ENCODE measurements at regions not wholly inside any gene's neighbourhood (a gene's known extent, or its start where the extent isn't known, plus 50 kb on each side); places are given as distances from the start of the nearest gene placed in this dataset.
"Not testable (repeated sequence)": the region's sequence is repeated elsewhere in the genome, so short reads cannot be mapped to it uniquely, and the experiment has no call there.

DNA sequence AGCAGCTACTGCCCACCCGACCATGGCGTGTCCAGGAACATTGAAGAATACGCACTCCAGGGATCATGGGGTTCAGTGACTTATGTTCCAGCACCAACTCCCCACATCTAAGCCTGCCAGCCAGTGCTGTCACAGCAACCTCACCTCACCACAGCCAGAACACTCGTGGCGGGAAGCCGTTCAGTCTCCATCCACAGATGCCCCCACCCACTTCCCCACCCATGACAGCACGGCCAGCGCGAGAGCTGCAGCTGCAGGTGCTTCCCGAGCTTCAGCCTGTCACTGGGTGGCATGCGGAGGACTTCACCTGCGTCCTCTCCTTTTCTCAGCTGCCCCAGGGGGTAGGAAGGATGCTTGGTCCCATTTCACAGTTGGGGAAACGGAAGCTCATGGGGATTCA is 50.3 kb downstream of the RBFOX3 start:
- no peak for DNase-seq (ENCODE audit: low read depth in 2 of 2, low spot score in 1 of 2)

GRCh38 chr17:79559111-79559887 is 51.6 kb downstream of the RBFOX3 start:
- DNase-seq (ENCODE audit: low read depth in 2 of 2, low spot score in 1 of 2): no peak

- DNase-seq (ENCODE audit: low read depth in 2 of 2, low spot score in 1 of 2): no peak
These were observed 52.6 kb downstream of the RBFOX3 start for GRCh38 chr17:79558091-79558900.

DNA sequence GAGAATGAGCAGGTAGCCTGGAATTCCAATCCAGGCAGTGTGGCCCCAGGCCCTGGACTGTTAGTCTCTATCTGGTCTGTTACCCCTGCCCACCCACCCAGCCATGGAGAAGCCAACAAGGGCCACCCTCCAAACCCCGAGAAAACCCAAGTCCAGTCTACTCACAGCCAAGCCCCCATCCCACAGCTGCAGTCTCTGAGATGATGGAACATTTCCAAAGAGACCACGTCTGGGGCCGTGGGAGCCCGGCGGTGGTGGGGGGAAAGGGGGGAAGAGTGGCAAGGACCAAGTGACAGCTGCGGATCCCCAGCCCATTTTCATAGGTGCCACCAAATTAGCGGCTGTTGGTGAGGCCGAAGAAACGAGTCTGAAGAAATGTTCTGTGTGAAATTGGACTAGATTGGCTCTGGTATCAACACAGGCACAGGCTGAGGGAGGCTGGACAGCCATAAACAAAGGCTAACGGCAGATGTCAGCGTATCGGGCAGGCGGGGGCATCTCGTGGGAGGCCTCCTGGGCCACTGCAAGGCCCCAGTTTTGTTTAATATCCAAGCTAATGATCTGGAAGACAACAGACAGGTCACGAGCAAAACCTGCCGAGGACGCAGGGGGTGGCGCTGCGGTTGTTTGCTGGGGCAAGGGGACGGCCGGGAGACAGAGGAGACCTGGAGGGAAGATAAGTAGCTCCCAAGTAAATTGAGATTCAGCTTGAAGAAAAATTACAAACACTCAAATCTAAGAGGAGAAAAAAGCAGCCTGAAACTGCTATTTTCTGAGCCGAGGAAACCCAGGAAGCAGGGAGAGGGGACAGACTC is 53.4 kb downstream of the RBFOX3 start:
- DNase-seq (ENCODE audit: low read depth in 2 of 2, low spot score in 1 of 2): no peak

DNA sequence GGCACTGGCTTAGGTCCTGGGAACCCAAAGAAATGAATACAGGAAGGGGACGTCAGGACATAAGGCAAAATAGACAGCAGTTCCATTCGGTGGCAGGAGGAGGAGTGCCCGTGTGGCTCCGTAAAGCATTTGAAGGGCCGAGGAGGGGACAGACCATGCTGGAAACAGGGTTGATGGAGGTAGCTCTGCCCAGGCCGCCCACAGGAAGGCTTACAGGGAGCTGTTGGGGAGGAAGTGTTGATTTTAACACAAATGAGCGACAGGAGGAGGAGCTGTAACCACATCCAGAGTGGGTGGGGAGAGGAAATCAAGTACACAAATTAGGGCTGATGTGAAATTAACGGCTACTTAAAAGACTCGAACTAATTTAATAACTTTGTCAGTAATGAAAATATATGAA is 54.6 kb downstream of the RBFOX3 start:
- no peak for DNase-seq (ENCODE audit: low read depth in 2 of 2, low spot score in 1 of 2)

GRCh38 chr17:79555543-79555942 is 55.3 kb downstream of the RBFOX3 start:
- DNase-seq (ENCODE audit: low read depth in 2 of 2, low spot score in 1 of 2): no peak

DNA sequence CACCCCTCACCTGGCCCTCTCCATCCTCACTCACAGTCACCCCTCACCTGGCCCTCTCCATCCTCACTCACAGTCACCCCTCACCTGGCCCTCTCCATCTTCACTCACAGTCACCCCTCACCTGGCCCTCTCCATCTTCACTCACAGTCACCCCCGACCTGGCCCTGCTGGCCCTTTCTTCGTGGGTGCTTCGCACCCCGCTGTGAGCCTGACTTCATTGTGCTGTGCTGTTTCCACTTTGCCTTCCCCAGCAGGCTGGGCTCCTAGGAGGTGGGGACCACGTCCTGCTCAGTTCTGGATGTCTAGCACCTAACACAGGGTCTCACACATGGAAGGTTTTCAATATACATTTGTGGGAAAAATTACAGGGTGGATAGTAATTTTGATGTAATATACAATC is 56.5 kb downstream of the RBFOX3 start:
- not testable (repeated sequence) for DNase-seq (ENCODE audit: low read depth in 2 of 2, low spot score in 1 of 2)

GRCh38 chr17:79552824-79553223 is 58.0 kb downstream of the RBFOX3 start:
- no peak for DNase-seq (ENCODE audit: low read depth in 2 of 2, low spot score in 1 of 2)

DNA sequence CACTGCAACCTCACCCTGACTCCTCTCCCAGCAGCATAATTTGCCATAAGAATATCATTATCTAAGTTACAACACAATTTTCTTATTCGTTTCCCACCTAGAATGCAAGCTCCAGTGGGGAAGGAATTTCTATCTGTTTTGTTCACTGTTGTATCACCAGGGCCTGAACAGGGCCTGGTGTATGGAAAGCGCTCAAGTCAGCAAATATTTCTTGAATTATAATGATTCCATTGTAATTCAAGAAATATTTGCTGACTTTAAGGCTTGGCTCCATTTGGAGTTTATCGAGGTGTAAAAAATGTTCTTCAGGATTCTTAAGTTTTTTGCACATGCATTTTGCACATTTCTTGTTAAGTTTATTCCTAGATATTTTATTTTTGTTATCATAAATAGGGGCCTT is 58.4 kb downstream of the RBFOX3 start:
- DNase-seq (ENCODE audit: low read depth in 2 of 2, low spot score in 1 of 2): no peak

DNA sequence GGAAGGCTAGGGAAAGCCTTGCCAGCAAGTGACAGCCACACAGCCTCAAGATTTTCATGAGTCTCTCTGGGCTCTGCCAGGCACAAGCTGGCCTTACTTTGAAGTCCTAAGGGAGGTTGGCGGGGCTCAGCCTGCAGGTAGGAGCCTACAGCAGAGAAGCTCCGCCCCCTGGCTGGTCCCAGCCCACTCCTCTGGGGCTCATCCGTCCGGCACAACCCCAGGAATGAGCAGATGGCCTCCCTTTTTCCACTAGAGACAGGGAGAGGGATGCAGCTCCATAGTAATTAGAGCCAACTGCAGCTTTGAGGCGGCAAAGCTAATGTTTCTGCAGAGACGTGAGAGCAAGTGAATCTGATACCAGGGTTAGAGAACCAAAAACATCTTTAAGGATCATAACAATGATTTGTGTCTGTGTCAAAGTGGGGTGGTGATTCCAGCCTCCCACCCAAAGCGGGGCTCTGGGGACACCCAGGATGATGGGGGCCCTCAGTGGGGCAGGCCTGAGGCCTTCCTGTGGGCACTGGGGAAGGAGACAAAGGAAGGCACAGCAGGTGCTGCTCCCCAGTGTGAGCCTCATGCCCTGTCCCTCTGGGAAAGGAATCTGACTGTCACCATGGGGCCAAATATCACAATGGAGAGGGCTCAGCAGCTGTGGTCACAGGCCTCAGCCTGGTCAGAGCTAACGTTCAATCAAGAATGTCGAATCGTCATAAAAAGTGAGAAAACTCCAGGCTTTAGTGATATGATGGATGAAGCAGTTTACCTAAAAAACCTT is 61.5 kb downstream of the RBFOX3 start:
- DNase-seq (ENCODE audit: low read depth in 2 of 2, low spot score in 1 of 2): no peak

DNA sequence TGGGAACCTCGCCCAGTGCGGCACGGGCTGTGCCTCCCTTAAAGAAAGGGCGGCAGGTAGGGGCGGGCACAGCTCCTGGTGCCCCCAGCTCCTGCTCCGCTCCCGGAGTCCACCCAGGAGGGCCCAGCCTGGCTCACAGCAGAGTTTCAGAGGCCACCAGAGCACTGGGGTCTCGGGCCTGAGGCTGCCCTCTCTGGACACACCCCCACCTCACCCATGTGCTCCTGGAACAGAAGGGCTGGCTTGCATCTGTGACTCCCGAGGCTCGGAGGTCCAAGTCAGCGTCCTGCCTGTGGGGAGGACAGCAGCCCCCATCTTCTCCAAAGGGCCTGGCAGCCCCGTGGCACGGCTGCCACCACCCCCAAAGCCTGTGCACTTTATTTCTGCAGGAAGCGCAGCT is 62.7 kb downstream of the RBFOX3 start:
- no peak for DNase-seq (ENCODE audit: low read depth in 2 of 2, low spot score in 1 of 2)

DNA sequence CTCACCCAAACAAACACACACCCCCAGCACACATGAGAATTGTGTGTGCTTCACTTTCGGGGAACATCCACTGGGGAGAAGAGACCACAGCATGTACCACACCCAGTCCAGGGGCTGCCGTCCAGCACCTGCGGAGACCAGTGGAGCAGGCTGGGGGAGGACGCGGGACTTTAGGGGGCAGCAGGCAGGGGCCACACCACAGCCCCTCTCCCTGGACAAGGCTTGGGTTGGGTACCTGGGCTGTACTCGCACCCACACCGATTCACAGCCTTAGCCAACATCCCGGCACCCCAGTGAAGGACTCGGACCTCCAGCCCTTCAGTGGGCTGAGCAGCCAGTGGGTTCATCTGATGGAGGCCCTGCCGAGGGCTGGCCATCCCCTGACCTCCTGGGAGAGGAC is 63.3 kb downstream of the RBFOX3 start:
- DNase-seq (ENCODE audit: low read depth in 2 of 2, low spot score in 1 of 2): no peak

DNA sequence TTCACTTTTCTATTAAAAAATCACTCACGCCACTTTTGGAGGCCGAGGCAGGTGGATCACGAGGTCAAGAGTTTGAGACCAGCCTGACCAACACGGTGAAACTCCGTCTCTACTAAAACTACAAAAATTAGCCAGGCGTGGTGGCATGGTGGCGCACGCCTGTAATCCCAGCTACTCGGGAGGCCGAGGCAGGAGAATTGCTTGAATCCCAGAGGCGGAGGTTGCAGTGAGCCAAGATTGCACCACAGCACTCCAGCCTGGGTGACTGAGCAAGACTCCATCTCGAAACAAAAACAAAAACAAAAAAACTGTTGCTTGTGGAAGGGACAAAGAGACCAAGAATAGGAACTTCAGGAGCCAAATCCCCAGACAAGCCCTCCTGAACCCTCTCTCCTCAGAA is 63.7 kb downstream of the RBFOX3 start:
- not testable (repeated sequence) for DNase-seq (ENCODE audit: low read depth in 2 of 2, low spot score in 1 of 2)

- DNase-seq (ENCODE audit: low read depth in 2 of 2, low spot score in 1 of 2): no peak
These were observed 64.5 kb downstream of the RBFOX3 start for GRCh38 chr17:79546386-79546785.

DNA sequence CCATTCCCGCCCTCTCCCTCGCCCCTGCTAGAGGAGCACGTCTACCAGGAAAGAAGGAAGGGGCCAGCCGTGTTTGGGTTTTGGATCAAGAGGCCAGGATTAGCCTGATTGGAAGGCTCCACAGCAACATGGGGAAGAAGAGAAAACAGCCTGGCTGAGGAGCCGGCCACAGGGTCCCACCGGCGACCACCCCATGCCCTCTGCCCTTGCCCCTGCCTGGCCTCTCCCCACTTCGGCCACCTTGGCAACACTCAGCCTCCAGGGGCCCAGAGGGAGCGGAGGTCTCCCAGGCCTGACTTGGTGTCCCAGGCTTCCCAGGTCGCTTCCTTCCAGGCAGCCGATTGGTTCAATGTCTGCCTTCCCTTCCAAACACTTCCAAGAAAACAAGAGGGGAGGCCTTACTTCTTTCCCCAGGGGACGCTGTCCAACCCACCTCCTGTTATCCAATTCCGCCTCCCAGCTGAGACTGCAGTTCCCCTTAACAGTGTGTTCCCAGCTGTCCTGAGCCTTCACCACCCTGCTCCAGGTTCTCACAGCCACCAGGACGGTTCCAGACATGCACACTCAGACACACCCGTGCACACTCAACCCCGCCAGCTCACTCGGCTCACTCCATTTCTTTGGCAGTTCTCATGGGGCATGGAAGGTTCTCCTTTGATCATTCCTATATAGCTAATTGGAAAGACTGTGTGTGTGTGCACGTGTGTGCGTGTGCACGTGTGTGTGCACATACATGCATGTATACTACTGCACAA is 65.4 kb downstream of the RBFOX3 start:
- DNase-seq (ENCODE audit: low read depth in 2 of 2, low spot score in 1 of 2): no peak

- no peak for DNase-seq (ENCODE audit: low read depth in 2 of 2, low spot score in 1 of 2)
These were observed 66.5 kb downstream of the RBFOX3 start for GRCh38 chr17:79544142-79544914.

- DNase-seq (ENCODE audit: low read depth in 2 of 2, low spot score in 1 of 2): no peak
These were observed 67.3 kb downstream of the RBFOX3 start for GRCh38 chr17:79543531-79543930.

GRCh38 chr17:79542718-79543117 is 68.1 kb downstream of the RBFOX3 start:
- DNase-seq (ENCODE audit: low read depth in 2 of 2, low spot score in 1 of 2): no peak

DNA sequence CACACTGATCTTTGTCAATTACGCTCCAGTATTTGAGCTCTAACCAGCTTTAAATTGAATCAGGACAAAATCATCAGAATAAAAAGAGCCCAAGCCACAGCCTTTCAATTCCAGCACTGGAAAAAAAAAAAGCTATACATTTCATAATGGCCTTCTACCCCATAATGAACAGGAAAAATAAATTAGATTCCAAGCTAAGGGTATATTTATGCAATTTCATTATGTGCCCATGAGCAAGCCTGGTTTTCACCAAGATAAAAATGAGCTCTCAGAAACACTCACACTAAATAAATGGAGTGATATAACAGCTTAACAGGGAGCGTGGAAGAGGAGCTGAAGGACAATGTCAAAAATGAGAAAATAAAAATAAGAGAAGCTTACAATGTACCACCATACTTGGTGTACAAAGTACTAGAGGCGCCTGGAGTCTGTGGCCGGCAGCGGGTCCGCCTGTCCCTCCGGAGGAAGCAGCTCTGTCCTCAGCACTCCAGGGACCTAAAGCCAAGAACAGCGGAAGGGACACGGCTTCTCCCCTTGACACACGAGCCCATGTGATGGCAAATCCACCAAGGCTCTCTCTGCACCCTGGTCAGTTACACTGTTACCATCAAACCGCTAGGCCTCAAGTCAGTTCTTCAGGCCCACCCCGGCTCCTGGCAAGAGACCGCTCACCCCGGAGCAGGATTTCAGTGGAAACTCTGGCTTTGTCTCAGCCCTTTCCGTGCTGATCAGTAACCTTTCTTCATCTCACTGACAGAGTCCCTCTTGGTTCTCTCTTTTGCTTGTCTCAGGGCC is 69.6 kb downstream of the RBFOX3 start:
- DNase-seq (ENCODE audit: low read depth in 2 of 2, low spot score in 1 of 2): no peak
